ENCODE measurements at regions not wholly inside any gene's neighbourhood (a gene's known extent, or its start where the extent isn't known, plus 50 kb on each side); places are given as distances from the start of the nearest gene placed in this dataset.

GRCh38 chrX:46204721-46205422 is 340.3 kb downstream of the ZNF674 start:
- no peaks in the 10 kb centered on the region for H3K9me3 ChIP-seq (ENCODE audit: insufficient read depth, low read length, severe bottlenecking)
- no peak overlapping the region for H3K27ac ChIP-seq (ENCODE audit: low read length)
- no peaks in the 10 kb centered on the region for H3K27me3 ChIP-seq (ENCODE audit: insufficient read depth, low read length, poor library complexity)
- H3K4me3 ChIP-seq (ENCODE audit: low read depth in 1 of 2, low read length in 2 of 2) = no peak overlapping the region
- ATAC-seq (ENCODE audit: insufficient read depth, low read depth) (no peak), DNase-seq (no peak)
- no peak overlapping the region for H2AFZ ChIP-seq (ENCODE audit: low read depth, low read length)
- no peak overlapping the region for H3K9ac ChIP-seq (ENCODE audit: low read depth, low read length)
- H3K79me2 ChIP-seq (ENCODE audit: insufficient read depth, low read length) = no peaks in the 10 kb centered on the region
- no peaks in the 10 kb centered on the region for H4K20me1 ChIP-seq (ENCODE audit: insufficient read depth, low read length)
- TF ChIP-seq EZH2 (IDR thresholded peaks at IDR 0.05; ENCODE audit: borderline replicate concordance, low read depth, low read length, severe bottlenecking) = no peak
- no peak for TF ChIP-seq CTCF (IDR thresholded peaks at IDR 0.05; ENCODE audit: borderline replicate concordance, extremely low read depth, low read length, poor library complexity, severe bottlenecking)
- H3K36me3 ChIP-seq (ENCODE audit: insufficient read depth, low read length) = no peaks in the 10 kb centered on the region
- H3K4me2 ChIP-seq (ENCODE audit: insufficient read depth, low read length) = no peak overlapping the region
- H3K4me1 ChIP-seq (ENCODE audit: insufficient read depth, low read length) = peaks cover 59% of the 10 kb centered on the region

- ATAC-seq (ENCODE audit: insufficient read depth, low read depth) = peak; percentile 66
- no peak overlapping the region; the same call in 1 of the 2 replicates for H2AFZ ChIP-seq (ENCODE audit: low read depth, low read length)
- peak overlapping the region; percentile 43 for H3K4me2 ChIP-seq (ENCODE audit: insufficient read depth, low read length)
- H3K9ac ChIP-seq (ENCODE audit: low read depth, low read length) = peak overlapping the region; percentile 44; the same call in 1 of the 2 replicates
- H3K27ac ChIP-seq (ENCODE audit: low read length) = peak overlapping the region; percentile 89
- H3K4me1 ChIP-seq (ENCODE audit: insufficient read depth, low read length) = peaks cover 40% of the 10 kb centered on the region
- H3K36me3 ChIP-seq (ENCODE audit: insufficient read depth, low read length) = no peaks in the 10 kb centered on the region
- no peaks in the 10 kb centered on the region for H3K27me3 ChIP-seq (ENCODE audit: insufficient read depth, low read length, poor library complexity)
- no peak for DNase-seq
- H3K4me3 ChIP-seq (ENCODE audit: low read depth in 1 of 2, low read length in 2 of 2) = no peak overlapping the region
- H3K9me3 ChIP-seq (ENCODE audit: insufficient read depth, low read length, severe bottlenecking) = no peaks in the 10 kb centered on the region
- H4K20me1 ChIP-seq (ENCODE audit: insufficient read depth, low read length) = no peaks in the 10 kb centered on the region
- TF ChIP-seq CTCF (IDR thresholded peaks at IDR 0.05; ENCODE audit: borderline replicate concordance, extremely low read depth, low read length, poor library complexity, severe bottlenecking) (no peak), EZH2 (IDR thresholded peaks at IDR 0.05; ENCODE audit: borderline replicate concordance, low read depth, low read length, severe bottlenecking) (no peak)
- no peaks in the 10 kb centered on the region for H3K79me2 ChIP-seq (ENCODE audit: insufficient read depth, low read length)
These were observed 342.3 kb downstream of the ZNF674 start for GRCh38 chrX:46202733-46203514.

- Histone ChIP-seq H3K9me3 (ENCODE audit: insufficient read depth, low read length, severe bottlenecking) (peaks cover 8% of the 10 kb centered on the region), H3K9ac (ENCODE audit: low read depth, low read length) (no peak overlapping the region), H3K27ac (ENCODE audit: low read length) (no peak overlapping the region), H3K27me3 (ENCODE audit: insufficient read depth, low read length, poor library complexity) (no peaks in the 10 kb centered on the region), H3K79me2 (ENCODE audit: insufficient read depth, low read length) (no peaks in the 10 kb centered on the region), H3K4me1 (ENCODE audit: insufficient read depth, low read length) (peaks cover 32% of the 10 kb centered on the region), H3K36me3 (ENCODE audit: insufficient read depth, low read length) (no peaks in the 10 kb centered on the region), H3K4me3 (ENCODE audit: low read depth in 1 of 2, low read length in 2 of 2) (no peak overlapping the region), H3K4me2 (ENCODE audit: insufficient read depth, low read length) (no peak overlapping the region), H4K20me1 (ENCODE audit: insufficient read depth, low read length) (no peaks in the 10 kb centered on the region), H2AFZ (ENCODE audit: low read depth, low read length) (no peak overlapping the region)
- DNase-seq = no peak
- TF ChIP-seq EZH2 (IDR thresholded peaks at IDR 0.05; ENCODE audit: borderline replicate concordance, low read depth, low read length, severe bottlenecking) = no peak
- TF ChIP-seq CTCF (IDR thresholded peaks at IDR 0.05; ENCODE audit: borderline replicate concordance, extremely low read depth, low read length, poor library complexity, severe bottlenecking) = no peak
- no peak for ATAC-seq (ENCODE audit: insufficient read depth, low read depth)
These were observed 344.8 kb downstream of the ZNF674 start for GRCh38 chrX:46200413-46200812.
